HEK293T (cell line): ENCODE measurements at regions not wholly inside any gene's neighbourhood (a gene's known extent, or its start where the extent isn't known, plus 50 kb on each side); places are given as distances from the start of the nearest gene placed in this dataset.

ENCODE experiments used
- CTCF ChIA-PET: fragments of 350-600 bp; formaldehyde crosslinking; extraction: SDS; loops from one replicate; lab custom pipeline; 2021; ENCODE audit warnings: antibody characterized with exemption, inconsistent platforms; lab: Yijun Ruan, JAX
- POLR2A ChIA-PET: fragments of 350-600 bp; formaldehyde crosslinking; extraction: SDS; loops from one replicate; lab custom pipeline; 2020; ENCODE audit warnings: antibody characterized with exemption, inconsistent platforms; lab: Yijun Ruan, JAX
- DNase-seq: peaks from one replicate; pipeline ENCODE4 v3.0.0; 2012; ENCODE audit warnings: mixed read lengths; ENCODE audit errors: extremely low spot score
- ARNT ChIP-seq: fragments of 450-650 bp; IDR thresholded peaks from 2 replicates; pipeline ENCODE4 v1.6.1; 2017; ENCODE audit warnings: mild to moderate bottlenecking
- BHLHE40 ChIP-seq: fragments of 450-650 bp; IDR thresholded peaks from 2 replicates; pipeline ENCODE4 v1.6.1; 2016; ENCODE audit warnings: mild to moderate bottlenecking, moderate library complexity, borderline replicate concordance
- CTBP1 ChIP-seq: fragments of 450-650 bp; IDR thresholded peaks from 2 replicates; pipeline ENCODE4 v1.6.1; 2016; ENCODE audit warnings: borderline replicate concordance
- ELF4 ChIP-seq: fragments of 450-650 bp; IDR thresholded peaks from 2 replicates; pipeline ENCODE4 v1.6.1; 2017; ENCODE audit warnings: antibody characterized with exemption
- FOXA1 ChIP-seq: fragments of 450-650 bp; IDR thresholded peaks from 2 replicates; pipeline ENCODE4 v1.6.1; 2016; ENCODE audit warnings: mild to moderate bottlenecking
- FOXK2 ChIP-seq: fragments of 450-650 bp; IDR thresholded peaks from 2 replicates; pipeline ENCODE4 v1.6.1; 2016; ENCODE audit warnings: mild to moderate bottlenecking
- FOXM1 ChIP-seq: fragments of 450-650 bp; IDR thresholded peaks from 2 replicates; pipeline ENCODE4 v1.6.1; 2017; ENCODE audit warnings: mild to moderate bottlenecking, borderline replicate concordance
- HDGF ChIP-seq: fragments of 450-650 bp; IDR thresholded peaks from 2 replicates; pipeline ENCODE4 v1.6.1; 2017; ENCODE audit warnings: antibody characterized with exemption, borderline replicate concordance
- L3MBTL2 ChIP-seq: fragments of 450-650 bp; conservative IDR thresholded peaks from 2 replicates; pipeline ENCODE4 v1.6.1; 2016; ENCODE audit warnings: mild to moderate bottlenecking
- LEF1 ChIP-seq: fragments of 450-650 bp; IDR thresholded peaks from 2 replicates; pipeline ENCODE4 v1.6.1; 2017; ENCODE audit warnings: mild to moderate bottlenecking, borderline replicate concordance
- NFRKB ChIP-seq: fragments of 450-650 bp; IDR thresholded peaks from 2 replicates; pipeline ENCODE4 v1.6.1; 2016; ENCODE audit warnings: mild to moderate bottlenecking, moderate library complexity
- SP1 ChIP-seq: fragments of 450-650 bp; IDR thresholded peaks from 2 replicates; pipeline ENCODE4 v1.6.1; 2017
- SUZ12 ChIP-seq: fragments of 450-650 bp; IDR thresholded peaks from 2 replicates; pipeline ENCODE4 v1.6.1; 2016; ENCODE audit warnings: mild to moderate bottlenecking
- TARDBP ChIP-seq: fragments of 450-650 bp; IDR thresholded peaks from 2 replicates; pipeline ENCODE4 v1.6.1; 2016
- ZNF384 ChIP-seq: fragments of 450-650 bp; IDR thresholded peaks from 2 replicates; pipeline ENCODE4 v1.6.1; 2016
- TF ChIP-seq, protein P1 (sequence below): fragments of 450-650 bp; IDR thresholded peaks from 2 replicates; pipeline ENCODE4 v1.6.1; 2016

GRCh38 chr5:124074500-124074899 is 562.5 kb downstream of the CSNK1G3 start:
- POLR2A ChIA-PET, result no interaction called here

GRCh38 chr5:124072570-124072969 is 560.6 kb downstream of the CSNK1G3 start:
- ChIA-PET CTCF (no interaction called here), POLR2A (no interaction called here)
- no peak for DNase-seq
- TF ChIP-seq ARNT (no peak), L3MBTL2 (no peak), LEF1 (no peak), CTBP1 (no peak), TARDBP (no peak), NFRKB (no peak), FOXM1 (no peak), SUZ12 (no peak), FOXK2 (no peak), ELF4 (no peak), HDGF (no peak), ZNF384 (no peak), FOXA1 (no peak), SP1 (no peak), BHLHE40 (no peak)
- TF ChIP-seq, protein P1, sequence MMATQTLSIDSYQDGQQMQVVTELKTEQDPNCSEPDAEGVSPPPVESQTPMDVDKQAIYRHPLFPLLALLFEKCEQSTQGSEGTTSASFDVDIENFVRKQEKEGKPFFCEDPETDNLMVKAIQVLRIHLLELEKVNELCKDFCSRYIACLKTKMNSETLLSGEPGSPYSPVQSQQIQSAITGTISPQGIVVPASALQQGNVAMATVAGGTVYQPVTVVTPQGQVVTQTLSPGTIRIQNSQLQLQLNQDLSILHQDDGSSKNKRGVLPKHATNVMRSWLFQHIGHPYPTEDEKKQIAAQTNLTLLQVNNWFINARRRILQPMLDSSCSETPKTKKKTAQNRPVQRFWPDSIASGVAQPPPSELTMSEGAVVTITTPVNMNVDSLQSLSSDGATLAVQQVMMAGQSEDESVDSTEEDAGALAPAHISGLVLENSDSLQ, result no peak

More at GRCh38 chr5:124074500-124074899, 562.5 kb downstream of the CSNK1G3 start:
- no peak for DNase-seq
- CTCF ChIA-PET, result no interaction called here
- TF ChIP-seq ZNF384, result no peak
- TF ChIP-seq, protein P1, result no peak
- no peak for TF ChIP-seq SP1
- no peak for TF ChIP-seq ARNT
- no peak for TF ChIP-seq ELF4
- TF ChIP-seq FOXK2, result no peak
- no peak for TF ChIP-seq LEF1

DNA sequence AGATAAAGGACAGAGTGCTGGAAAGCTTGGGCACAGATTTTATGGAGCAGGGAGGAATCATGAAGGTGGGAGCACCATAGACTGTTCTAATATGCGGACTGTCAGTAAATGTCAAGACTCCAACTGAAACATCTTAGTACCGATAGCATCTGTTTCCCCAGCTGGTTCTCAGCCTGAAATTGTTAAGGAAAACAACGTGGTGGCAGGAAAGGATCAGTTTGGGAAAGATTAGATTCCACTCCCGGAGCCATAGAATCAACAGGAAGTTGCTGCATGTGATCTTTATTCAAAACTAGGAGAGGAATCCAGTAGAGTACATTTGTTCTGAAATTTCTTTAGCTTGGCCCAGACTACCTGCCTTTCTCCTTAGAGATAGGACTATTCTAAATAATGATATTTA is 559.1 kb downstream of the CSNK1G3 start:
- POLR2A ChIA-PET, result no interaction called here
- CTCF ChIA-PET, result no interaction called here
- TF ChIP-seq ZNF384 (no peak), BHLHE40 (no peak), FOXM1 (no peak), ARNT (no peak), HDGF (no peak), NFRKB (no peak), ELF4 (no peak), SUZ12 (no peak), SP1 (no peak), L3MBTL2 (no peak), TARDBP (no peak), FOXK2 (no peak), FOXA1 (no peak), LEF1 (no peak)
- TF ChIP-seq, protein P1, result no peak
- no peak for DNase-seq

- ChIA-PET POLR2A (no interaction called here), CTCF (no interaction called here)
- no peak for DNase-seq
- no peak for TF ChIP-seq CTBP1
- TF ChIP-seq NFRKB, result no peak
- TF ChIP-seq BHLHE40, result no peak
- TF ChIP-seq SP1, result no peak
- TF ChIP-seq TARDBP, result no peak
- TF ChIP-seq HDGF, result no peak
- no peak for TF ChIP-seq LEF1
Observed at GRCh38 chr5:124065508-124065907, 553.5 kb downstream of the CSNK1G3 start.

DNA sequence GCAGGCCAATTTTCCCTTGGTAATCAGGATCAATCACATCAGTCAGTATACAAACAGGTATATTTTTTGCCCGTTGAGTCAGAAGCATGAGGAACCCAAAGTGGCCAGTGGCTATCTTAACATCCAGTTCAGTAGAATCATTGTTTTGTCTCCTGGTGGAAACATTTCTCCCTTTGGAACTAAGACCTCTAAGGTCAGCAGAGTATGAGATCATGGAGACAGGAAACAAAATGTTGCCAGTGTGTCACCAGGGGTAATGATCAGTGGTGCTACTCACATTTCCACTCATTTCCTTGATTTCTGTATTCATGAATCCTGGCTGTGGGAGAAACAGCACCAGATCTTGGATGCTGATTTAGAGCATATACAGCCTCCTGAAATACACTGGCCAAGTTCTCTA is 553.0 kb downstream of the CSNK1G3 start:
- DNase-seq, result no peak
- ChIA-PET CTCF (no interaction called here), POLR2A (no interaction called here)
- TF ChIP-seq FOXA1, result no peak
- TF ChIP-seq NFRKB, result no peak

GRCh38 chr5:124061663-124062062 is 549.7 kb downstream of the CSNK1G3 start:
- DNase-seq, result no peak
- ChIA-PET POLR2A (no interaction called here), CTCF (no interaction called here)
- TF ChIP-seq L3MBTL2, result no peak
- TF ChIP-seq, protein P1, result 0 out of 2 replicates have a peak, but pooled peaks have one; percentile 4

DNA sequence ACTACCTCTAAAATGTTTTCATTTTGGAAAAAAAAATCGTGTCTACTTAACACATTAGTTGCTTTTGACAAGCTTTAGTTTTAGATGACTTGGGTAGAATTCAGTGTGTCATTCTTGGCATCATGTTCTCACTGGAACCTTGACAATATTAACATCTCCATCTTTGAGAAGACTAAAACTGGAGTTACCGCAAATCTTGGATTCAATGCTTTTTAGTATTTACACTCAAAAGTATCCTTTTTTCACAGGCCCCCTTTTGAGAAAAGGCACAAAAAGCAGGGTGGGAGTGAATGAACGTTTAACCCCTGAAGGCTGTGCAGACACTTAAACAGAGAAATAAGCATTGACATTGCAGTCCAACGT is 549.1 kb downstream of the CSNK1G3 start:
- TF ChIP-seq SP1, result no peak
- TF ChIP-seq NFRKB, result no peak
- TF ChIP-seq HDGF, result no peak
- no peak for DNase-seq
- ChIA-PET CTCF (no interaction called here), POLR2A (no interaction called here)
